Adrenal gland (tissue), 5 donors: ENCODE measurements at regions not wholly inside any gene's neighbourhood (a gene's known extent, or its start where the extent isn't known, plus 50 kb on each side); places are given as distances from the start of the nearest gene placed in this dataset.

ENCODE experiments used
- CTCF ChIP-seq, 6 experiments: fragments of 450-650 bp in 4 of 6; fragments of 200-600 bp in 2 of 6; sonication (generic) in 1 of 6; IDR thresholded peaks; 1 replicate in 5 of 6; 2 replicates in 1 of 6; pipeline versions ENCODE4 v1.5.1 to v1.8.0; 2016 to 2021; ENCODE audit warnings: antibody characterized with exemption in 6 of 6, mild to moderate bottlenecking in 2 of 6, moderate library complexity in 1 of 6
- POLR2A ChIP-seq, 2 donors: fragments of 450-650 bp; IDR thresholded peaks; one replicate each; pipeline ENCODE4 v1.6.1; 2017; ENCODE audit warnings: antibody characterized with exemption in 2 of 2, mild to moderate bottlenecking in 2 of 2, moderate library complexity in 1 of 2
- donor health status: DM: no; HTN: no; CAD: no.

GRCh38 chr6:144786825-144787224 is 501.7 kb downstream of the UTRN start:
- no peak for TF ChIP-seq CTCF (IDR thresholded peaks at IDR 0.05)
- no peak for TF ChIP-seq POLR2A (IDR thresholded peaks at IDR 0.05)
